ENCODE measurements at regions not wholly inside any gene's neighbourhood (a gene's known extent, or its start where the extent isn't known, plus 50 kb on each side); places are given as distances from the start of the nearest gene placed in this dataset.
"Not testable (repeated sequence)": the region's sequence is repeated elsewhere in the genome, so short reads cannot be mapped to it uniquely, and the experiment has no call there.

- ATAC-seq = no peak
- no peaks in the 10 kb centered on the region for H3K36me3 Mint-ChIP-seq (ENCODE audit: low read depth)
- CTCF ChIA-PET = no interaction called here
- DNase-seq = no peak
- H3K4me3 Mint-ChIP-seq = no peak overlapping the region
- H3K4me1 Mint-ChIP-seq (ENCODE audit: low read depth) = no peaks in the 10 kb centered on the region
- POLR2A ChIA-PET = no interaction called here
- peaks cover 10% of the 10 kb centered on the region for H3K27me3 Mint-ChIP-seq (ENCODE audit: low read depth)
- no peak overlapping the region for H3K27ac Mint-ChIP-seq
- H3K9me3 Mint-ChIP-seq (ENCODE audit: insufficient read depth) = no peaks in the 10 kb centered on the region
Observed at GRCh38 chr6:27049863-27050781, 197.4 kb upstream of the PRSS16 start.

DNA sequence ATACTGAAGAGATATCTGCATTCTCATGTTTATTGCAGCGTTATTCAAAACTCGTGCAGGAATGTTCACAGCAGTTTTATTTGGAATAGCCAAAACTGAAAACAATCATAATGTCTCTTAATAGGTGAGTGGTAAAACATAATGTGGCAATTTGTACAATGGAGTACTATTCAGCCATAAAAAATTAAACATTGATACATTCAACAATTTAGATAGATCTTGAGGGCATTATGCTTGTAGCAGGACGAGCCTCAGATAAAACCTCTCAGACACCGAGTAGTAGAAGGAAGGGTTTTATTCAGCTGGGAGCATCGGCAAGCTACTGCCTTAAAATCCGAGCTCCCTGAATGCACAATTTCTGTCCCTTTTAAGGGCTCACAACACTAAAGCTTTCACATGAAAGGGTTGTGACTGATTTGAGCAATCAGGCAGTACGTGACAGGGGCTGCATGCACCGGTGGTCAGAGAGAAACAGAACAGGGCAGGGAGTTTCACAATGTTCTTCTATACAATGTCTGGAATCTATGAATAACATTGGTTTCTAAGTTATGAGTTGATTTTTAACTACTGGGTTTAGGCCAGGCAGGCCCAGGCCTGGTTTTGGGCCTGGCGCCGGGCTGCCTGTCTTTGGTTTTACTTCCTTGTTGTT, 195.3 kb upstream of the PRSS16 start:
- H3K36me3 Mint-ChIP-seq (ENCODE audit: low read depth); H3K27ac Mint-ChIP-seq; CTCF ChIA-PET; H3K4me1 Mint-ChIP-seq (ENCODE audit: low read depth); POLR2A ChIA-PET; H3K9me3 Mint-ChIP-seq (ENCODE audit: insufficient read depth); H3K4me3 Mint-ChIP-seq; DNase-seq; ATAC-seq: not testable (repeated sequence)
- H3K27me3 Mint-ChIP-seq (ENCODE audit: low read depth) = peaks cover 23% of the 10 kb centered on the region

GRCh38 chr6:27052731-27053082, 194.8 kb upstream of the PRSS16 start:
- POLR2A ChIA-PET = no interaction called here
- no peak for ATAC-seq
- DNase-seq = no peak
- Mint-ChIP-seq H3K9me3 (ENCODE audit: insufficient read depth) (no peaks in the 10 kb centered on the region), H3K4me1 (ENCODE audit: low read depth) (no peaks in the 10 kb centered on the region), H3K36me3 (ENCODE audit: low read depth) (no peaks in the 10 kb centered on the region), H3K27me3 (ENCODE audit: low read depth) (peaks cover 23% of the 10 kb centered on the region), H3K27ac (no peak overlapping the region), H3K4me3 (no peak overlapping the region)
- CTCF ChIA-PET = no interaction called here

DNA sequence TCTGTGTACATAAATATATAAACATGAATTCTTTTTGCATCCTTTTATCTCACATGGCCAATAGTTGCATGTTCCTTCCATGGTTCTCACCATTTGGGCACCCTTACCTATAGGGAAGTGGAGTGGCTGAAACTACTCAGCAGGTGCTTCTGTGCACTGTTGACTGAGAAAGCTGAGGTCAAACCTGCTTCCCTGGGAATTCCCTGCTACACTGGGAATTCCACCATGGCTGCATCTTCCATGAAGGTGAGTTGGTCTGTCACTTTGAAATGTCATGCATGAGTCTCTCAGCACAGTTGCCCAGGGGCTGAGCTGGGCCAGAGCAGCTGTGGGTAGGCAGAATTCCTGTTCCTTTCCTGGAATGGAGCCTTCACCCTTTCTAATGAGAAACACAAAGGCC, 193.8 kb upstream of the PRSS16 start:
- Mint-ChIP-seq H3K4me3 (no peak overlapping the region), H3K27ac (no peak overlapping the region), H3K4me1 (ENCODE audit: low read depth) (no peaks in the 10 kb centered on the region), H3K27me3 (ENCODE audit: low read depth) (peaks cover 25% of the 10 kb centered on the region), H3K36me3 (ENCODE audit: low read depth) (no peaks in the 10 kb centered on the region), H3K9me3 (ENCODE audit: insufficient read depth) (no peaks in the 10 kb centered on the region)
- POLR2A ChIA-PET = no interaction called here
- no peak for DNase-seq
- ATAC-seq = no peak
- CTCF ChIA-PET = no interaction called here

DNA sequence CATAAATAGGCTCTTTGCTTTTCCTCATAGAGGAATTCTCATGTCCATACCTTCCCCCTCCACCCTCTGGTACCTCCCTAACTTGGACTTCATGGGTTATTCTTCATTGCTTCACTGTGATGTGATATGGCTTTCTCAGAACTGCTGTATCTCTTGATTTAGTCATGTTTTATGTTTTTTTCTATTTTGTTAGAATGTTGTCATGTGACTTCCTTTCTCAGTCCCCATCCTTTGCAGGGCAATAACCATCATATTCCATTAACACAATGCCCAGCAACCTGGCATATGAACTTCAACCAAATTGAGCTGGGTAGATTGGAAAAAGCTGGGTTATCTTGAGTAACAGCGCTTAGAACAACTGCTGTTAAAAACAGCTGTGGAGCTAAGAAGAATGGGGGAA, 190.9 kb upstream of the PRSS16 start:
- Mint-ChIP-seq H3K4me3 (no peak overlapping the region), H3K9me3 (ENCODE audit: insufficient read depth) (no peaks in the 10 kb centered on the region), H3K4me1 (ENCODE audit: low read depth) (no peaks in the 10 kb centered on the region), H3K36me3 (ENCODE audit: low read depth) (no peaks in the 10 kb centered on the region), H3K27me3 (ENCODE audit: low read depth) (peaks cover 22% of the 10 kb centered on the region), H3K27ac (no peak overlapping the region)
- ChIA-PET POLR2A (no interaction called here), CTCF (no interaction called here)
- ATAC-seq (no peak), DNase-seq (no peak)

- DNase-seq (no peak), ATAC-seq (no peak)
- Mint-ChIP-seq H3K9me3 (ENCODE audit: insufficient read depth) (no peaks in the 10 kb centered on the region), H3K36me3 (ENCODE audit: low read depth) (no peaks in the 10 kb centered on the region), H3K4me3 (no peak overlapping the region), H3K27me3 (ENCODE audit: low read depth) (peaks cover 22% of the 10 kb centered on the region), H3K27ac (no peak overlapping the region), H3K4me1 (ENCODE audit: low read depth) (no peaks in the 10 kb centered on the region)
- CTCF ChIA-PET = no interaction called here
- POLR2A ChIA-PET = no interaction called here
Observed at GRCh38 chr6:27059621-27060425, 187.7 kb upstream of the PRSS16 start.

DNA sequence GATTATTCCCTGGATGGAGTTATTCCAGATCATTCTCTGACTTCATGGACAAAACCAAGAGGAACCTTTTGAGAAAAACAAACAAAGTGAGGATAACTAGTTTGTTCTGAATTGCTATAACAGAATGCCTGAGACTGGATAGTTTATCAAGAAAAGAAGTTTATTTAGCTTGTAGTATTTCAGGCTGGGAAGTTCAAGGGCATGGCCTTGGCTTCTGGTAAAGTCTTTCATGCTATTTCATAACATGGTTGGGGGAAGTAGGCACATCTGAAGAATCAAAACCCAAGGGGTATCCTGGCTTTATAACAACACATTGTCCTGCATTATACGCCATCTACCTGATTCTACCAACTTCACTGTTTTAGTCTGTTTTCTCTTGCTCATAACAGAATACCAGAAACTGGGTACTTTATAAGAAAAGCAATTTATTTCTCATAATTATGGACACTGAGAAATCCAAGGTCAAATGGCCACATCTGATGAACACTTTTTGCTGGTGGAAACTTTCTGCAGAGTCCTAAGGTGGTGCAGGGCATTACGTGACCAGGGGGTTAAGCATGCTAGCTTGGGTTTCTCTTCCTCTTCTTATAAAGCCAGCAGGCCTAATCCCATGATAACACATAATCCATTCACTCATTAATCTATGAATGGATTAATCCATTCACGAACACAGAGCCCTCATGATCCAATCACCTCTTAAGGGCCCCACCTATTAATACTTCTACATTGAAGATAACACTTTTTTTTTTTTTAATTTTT, 186.1 kb upstream of the PRSS16 start:
- no peak overlapping the region for H3K4me3 Mint-ChIP-seq
- H3K9me3 Mint-ChIP-seq (ENCODE audit: insufficient read depth) = no peaks in the 10 kb centered on the region
- H3K27ac Mint-ChIP-seq = no peak overlapping the region
- H3K4me1 Mint-ChIP-seq (ENCODE audit: low read depth) = no peaks in the 10 kb centered on the region
- CTCF ChIA-PET = no interaction called here
- POLR2A ChIA-PET = no interaction called here
- H3K27me3 Mint-ChIP-seq (ENCODE audit: low read depth) = peaks cover 14% of the 10 kb centered on the region
- ATAC-seq (no peak), DNase-seq (no peak)
- H3K36me3 Mint-ChIP-seq (ENCODE audit: low read depth) = no peaks in the 10 kb centered on the region

- CTCF ChIA-PET = interaction anchor here (1.1 to 1.3 kb wide), 2 partner anchors 11 to 16 kb away, joined by 3 to 6 read pairs; no protein-coding TSS in a partner anchor
- H3K27ac Mint-ChIP-seq = no peak overlapping the region
- peaks cover 12% of the 10 kb centered on the region for H3K27me3 Mint-ChIP-seq (ENCODE audit: low read depth)
- no peak for ATAC-seq
- no peaks in the 10 kb centered on the region for H3K9me3 Mint-ChIP-seq (ENCODE audit: insufficient read depth)
- H3K4me3 Mint-ChIP-seq = no peak overlapping the region
- POLR2A ChIA-PET = interaction anchor here (0.6 kb wide), 1 partner anchor 149 kb away, joined by 3 read pairs; no protein-coding TSS in a partner anchor
- H3K4me1 Mint-ChIP-seq (ENCODE audit: low read depth) = no peaks in the 10 kb centered on the region
- no peak for DNase-seq
- H3K36me3 Mint-ChIP-seq (ENCODE audit: low read depth) = no peaks in the 10 kb centered on the region
Observed at GRCh38 chr6:27062755-27063154, 184.7 kb upstream of the PRSS16 start.

- CTCF ChIA-PET = no interaction called here
- no peak overlapping the region for H3K27ac Mint-ChIP-seq
Observed at GRCh38 chr6:27065183-27065582, 182.3 kb upstream of the PRSS16 start.

GRCh38 chr6:27066381-27066780, 181.1 kb upstream of the PRSS16 start:
- POLR2A ChIA-PET = no interaction called here
- Mint-ChIP-seq H3K4me1 (ENCODE audit: low read depth) (no peaks in the 10 kb centered on the region), H3K4me3 (no peak overlapping the region), H3K36me3 (ENCODE audit: low read depth) (no peaks in the 10 kb centered on the region), H3K27ac (no peak overlapping the region), H3K27me3 (ENCODE audit: low read depth) (peaks cover 25% of the 10 kb centered on the region), H3K9me3 (ENCODE audit: insufficient read depth) (no peaks in the 10 kb centered on the region)
- ATAC-seq (no peak), DNase-seq (no peak)
- CTCF ChIA-PET = no interaction called here

More at GRCh38 chr6:27065183-27065582, 182.3 kb upstream of the PRSS16 start:
- H3K9me3 Mint-ChIP-seq (ENCODE audit: insufficient read depth) = no peaks in the 10 kb centered on the region
- no peaks in the 10 kb centered on the region for H3K4me1 Mint-ChIP-seq (ENCODE audit: low read depth)
- POLR2A ChIA-PET = no interaction called here
- H3K27me3 Mint-ChIP-seq (ENCODE audit: low read depth) = peaks cover 21% of the 10 kb centered on the region
- DNase-seq (no peak), ATAC-seq (no peak)
- H3K36me3 Mint-ChIP-seq (ENCODE audit: low read depth) = no peaks in the 10 kb centered on the region
- no peak overlapping the region for H3K4me3 Mint-ChIP-seq

- no peaks in the 10 kb centered on the region for H3K36me3 Mint-ChIP-seq (ENCODE audit: low read depth)
- no peaks in the 10 kb centered on the region for H3K9me3 Mint-ChIP-seq (ENCODE audit: insufficient read depth)
- POLR2A ChIA-PET = no interaction called here
- peaks cover 25% of the 10 kb centered on the region for H3K27me3 Mint-ChIP-seq (ENCODE audit: low read depth)
- H3K4me3 Mint-ChIP-seq = no peak overlapping the region
- ATAC-seq (no peak), DNase-seq (no peak)
- H3K4me1 Mint-ChIP-seq (ENCODE audit: low read depth) = no peaks in the 10 kb centered on the region
- CTCF ChIA-PET = no interaction called here
- no peak overlapping the region for H3K27ac Mint-ChIP-seq
Observed at GRCh38 chr6:27066802-27067201, 180.7 kb upstream of the PRSS16 start.
